A673 (cell line): ENCODE measurements at regions not wholly inside any gene's neighbourhood (a gene's known extent, or its start where the extent isn't known, plus 50 kb on each side); places are given as distances from the start of the nearest gene placed in this dataset.

Experiments
- CTCF ChIP-seq: fragments of 300-800, 200-600 bp; sonication (generic); conservative IDR thresholded peaks from 2 replicates; pipeline ENCODE4 v1.5.1; 2017; ENCODE audit warnings: low read depth, mild to moderate bottlenecking, antibody characterized with exemption, low read length, moderate library complexity, mixed read lengths
- EZH2 ChIP-seq: fragments of 200-600 bp; sonication (generic); IDR thresholded peaks from 2 replicates; pipeline ENCODE4 v1.6.1; 2017; ENCODE audit warnings: borderline replicate concordance, low read depth, mild to moderate bottlenecking, mixed read lengths, antibody characterized with exemption, low read length; ENCODE audit not compliant: poor library complexity, severe bottlenecking

GRCh38 chr21:14752345-14752909 is 206.3 kb upstream of the SAMSN1 start:
- TF ChIP-seq CTCF (no peak), EZH2 (no peak)
